CD4-positive, alpha-beta T cell (primary cell): ENCODE measurements at regions not wholly inside any gene's neighbourhood (a gene's known extent, or its start where the extent isn't known, plus 50 kb on each side); places are given as distances from the start of the nearest gene placed in this dataset.

Source experiments
- ATAC-seq: fragments of 200-7000 bp; cut with Tn5 transposase; one replicate; pipeline ENCODE4 v1.10.0; 2022; ENCODE audit warnings: mild to moderate bottlenecking; ENCODE audit not compliant: poor library complexity
- CTCF ChIA-PET: fragments of 350-600 bp; sonication (Branson Sonifier 250); formaldehyde crosslinking; loops from one replicate; lab custom pipeline; 2021; ENCODE audit warnings: antibody characterized with exemption, inconsistent platforms; lab: Charles Lee
- POLR2A ChIA-PET: fragments of 350-600 bp; sonication (Branson Sonifier 250); formaldehyde crosslinking; loops from one replicate; lab custom pipeline; 2021; ENCODE audit warnings: antibody characterized with exemption, inconsistent platforms; lab: Charles Lee
- DNase-seq, 14 experiments: peaks; one replicate each; pipeline ENCODE4 v3.0.0-alpha.2; 2013 to 2020; ENCODE audit warnings: mixed read lengths in 2 of 14
- H3K27ac ChIP-seq, 2 donors: one replicate each; pipeline versions ENCODE4 v1.5.1 to v1.7.0; 2013; ENCODE audit warnings: low read length in 2 of 2, low read depth in 1 of 2, mild to moderate bottlenecking in 1 of 2
- H3K27me3 ChIP-seq, 2 experiments: 1 replicate in 1 of 2; 2 replicates in 1 of 2; pipeline versions ENCODE4 v1.6.1 to v1.7.0; 2013; ENCODE audit warnings: low read length in 2 of 2, control low read depth in 1 of 2, mild to moderate bottlenecking in 1 of 2, moderate library complexity in 1 of 2; ENCODE audit not compliant: insufficient read depth in 2 of 2, control insufficient read depth in 1 of 2
- H3K36me3 ChIP-seq: one replicate; pipeline ENCODE4 v1.6.1; 2013; ENCODE audit warnings: low read length, control low read depth; ENCODE audit not compliant: insufficient read depth
- H3K4me1 ChIP-seq: one replicate; pipeline ENCODE4 v1.6.1; 2013; ENCODE audit warnings: low read length, control low read depth; ENCODE audit not compliant: insufficient read depth
- H3K4me3 ChIP-seq: one replicate; pipeline ENCODE4 v1.5.1; 2013; ENCODE audit warnings: mild to moderate bottlenecking, low read length, moderate library complexity
- H3K9me3 ChIP-seq, 2 experiments: 1 replicate in 1 of 2; 2 replicates in 1 of 2; pipeline versions ENCODE4 v1.6.1 to v1.7.0; 2013; ENCODE audit warnings: low read length in 2 of 2, mild to moderate bottlenecking in 2 of 2, control low read depth in 1 of 2, moderate library complexity in 1 of 2; ENCODE audit not compliant: control insufficient read depth in 1 of 2, insufficient read depth in 1 of 2
- H3K27ac Mint-ChIP-seq: one replicate; pipeline ENCODE4 v1.8.0; 2020; ENCODE audit warnings: mixed read lengths
- H3K27me3 Mint-ChIP-seq: one replicate; pipeline ENCODE4 v1.8.0; 2021; ENCODE audit warnings: mixed read lengths
- H3K36me3 Mint-ChIP-seq: one replicate; pipeline ENCODE4 v1.8.0; 2021; ENCODE audit warnings: low read depth, mixed read lengths
- H3K4me1 Mint-ChIP-seq: one replicate; pipeline ENCODE4 v1.8.0; 2021; ENCODE audit warnings: low read depth, mixed read lengths
- H3K4me3 Mint-ChIP-seq: one replicate; pipeline ENCODE4 v1.8.0; 2020; ENCODE audit warnings: mild to moderate bottlenecking, mixed read lengths
- H3K9me3 Mint-ChIP-seq: one replicate; pipeline ENCODE4 v1.8.0; 2020; ENCODE audit warnings: mixed read lengths
- CTCF ChIP-seq: fragments of 200-600 bp; IDR thresholded peaks from one replicate; pipeline ENCODE4 v1.8.0; 2022; ENCODE audit warnings: antibody characterized with exemption, mild to moderate bottlenecking
- intact Hi-C, 2 experiments: fragments of 100-400 bp; cut with DNase I in 1 of 2; cut with micrococcal nuclease in 1 of 2; formaldehyde crosslinking; loops; one replicate each; pipeline versions ENCODE4 v1.15.1 to v1.9.0; 2023 to 2025; cut with DNase I, micrococcal nuclease

- no peaks in the 10 kb centered on the region for H3K9me3 Mint-ChIP-seq
- ChIA-PET CTCF (interaction anchor here (0.7 kb wide), 1 partner anchor 38 kb away, joined by 5 read pairs; no protein-coding TSS in a partner anchor), POLR2A (no interaction called here)
- ATAC-seq (no peak), DNase-seq (no peak)
- H3K27ac Mint-ChIP-seq = no peak overlapping the region
- intact Hi-C loops = loop anchor here in 1 of 2 experiments (10.0 kb wide), 1 partner anchor 729 kb away; no protein-coding TSS in a partner anchor
- no peaks in the 10 kb centered on the region for H3K9me3 ChIP-seq
- H3K4me1 Mint-ChIP-seq = peaks cover 17% of the 10 kb centered on the region
- H3K27ac ChIP-seq = no peak overlapping the region
- no peak for TF ChIP-seq CTCF
- no peak overlapping the region for H3K4me3 Mint-ChIP-seq
- peaks cover 12% of the 10 kb centered on the region for H3K4me1 ChIP-seq
- no peaks in the 10 kb centered on the region for H3K36me3 ChIP-seq
- H3K27me3 ChIP-seq = no peaks in the 10 kb centered on the region
- H3K4me3 ChIP-seq = no peak overlapping the region
- H3K27me3 Mint-ChIP-seq = no peaks in the 10 kb centered on the region
- H3K36me3 Mint-ChIP-seq = no peaks in the 10 kb centered on the region
These were observed 115.4 kb downstream of the UTP18 start for GRCh38 chr17:51375771-51376170.

- Histone ChIP-seq H3K27me3 (no peaks in the 10 kb centered on the region), H3K9me3 (no peaks in the 10 kb centered on the region), H3K4me1 (peaks cover 9% of the 10 kb centered on the region), H3K27ac (no peak overlapping the region), H3K4me3 (no peak overlapping the region), H3K36me3 (no peaks in the 10 kb centered on the region)
- DNase-seq (no peak), ATAC-seq (no peak)
- no peak overlapping the region for H3K4me3 Mint-ChIP-seq
- no peaks in the 10 kb centered on the region for H3K9me3 Mint-ChIP-seq
- intact Hi-C loops = loop anchor here in 1 of 2 experiments (10.0 kb wide), 1 partner anchor 728 kb away; no protein-coding TSS in a partner anchor
- no peaks in the 10 kb centered on the region for H3K36me3 Mint-ChIP-seq
- CTCF ChIA-PET = no interaction called here
- no peak for TF ChIP-seq CTCF
- H3K27ac Mint-ChIP-seq = no peak overlapping the region
- no peaks in the 10 kb centered on the region for H3K27me3 Mint-ChIP-seq
- POLR2A ChIA-PET = no interaction called here
- peaks cover 14% of the 10 kb centered on the region for H3K4me1 Mint-ChIP-seq
These were observed 116.4 kb downstream of the UTP18 start for GRCh38 chr17:51376739-51377138.

GRCh38 chr17:51381262-51381661 is 120.9 kb downstream of the UTP18 start:
- peaks cover 3% of the 10 kb centered on the region for H3K4me1 Mint-ChIP-seq
- no peaks in the 10 kb centered on the region for H3K36me3 Mint-ChIP-seq
- no peaks in the 10 kb centered on the region for H3K27me3 ChIP-seq
- ChIA-PET POLR2A (no interaction called here), CTCF (no interaction called here)
- no peak for DNase-seq
- H3K27ac ChIP-seq = no peak overlapping the region
- no peak for TF ChIP-seq CTCF
- no peaks in the 10 kb centered on the region for H3K4me1 ChIP-seq
- ATAC-seq = no peak
- no peak overlapping the region for H3K4me3 Mint-ChIP-seq
- H3K4me3 ChIP-seq = no peak overlapping the region
- no peaks in the 10 kb centered on the region for H3K9me3 ChIP-seq
- H3K36me3 ChIP-seq = no peaks in the 10 kb centered on the region
- H3K27ac Mint-ChIP-seq = no peak overlapping the region
- no peaks in the 10 kb centered on the region for H3K27me3 Mint-ChIP-seq
- intact Hi-C loops = no loop called here
- no peaks in the 10 kb centered on the region for H3K9me3 Mint-ChIP-seq
